Endothelial cell of umbilical vein (primary cell): ENCODE measurements at regions not wholly inside any gene's neighbourhood (a gene's known extent, or its start where the extent isn't known, plus 50 kb on each side); places are given as distances from the start of the nearest gene placed in this dataset.

ENCODE experiments used
- BruUV-seq: library from RNA; stranded (reverse); fragments of 400-500 nt; replicated peaks from 2 replicates; lab custom pipeline; 2021; lab: Mats Ljungman, UMichigan
- CTCF ChIA-PET: fragments of 300-600, 350-600 bp; sonication (Branson Sonifier 250); formaldehyde crosslinking; loops from one replicate; lab custom pipeline; 2021; ENCODE audit warnings: antibody characterized with exemption, inconsistent platforms; lab: Charles Lee
- POLR2A ChIA-PET: fragments of 300-600, 350-600 bp; sonication (Branson Sonifier 250); formaldehyde crosslinking; loops from one replicate; lab custom pipeline; 2021; ENCODE audit warnings: antibody characterized with exemption, inconsistent platforms; lab: Charles Lee
- DNase-seq: peaks from one replicate; pipeline ENCODE4 v3.0.0-alpha.2; 2011; ENCODE audit warnings: low read depth, low spot score
- FAIRE-seq: peaks from 2 replicates; lab custom pipeline; 2011; peaks lifted over from hg19 to GRCh38; lab: Jason Lieb, UNC
- H2AFZ ChIP-seq: 2 replicates; pipeline ENCODE4 v1.6.0; 2012; ENCODE audit warnings: low read depth, low read length, control low read depth, inconsistent platforms
- H3K27ac ChIP-seq: 2 replicates; pipeline ENCODE4 v1.5.1; 2011; ENCODE audit warnings: low read depth, mild to moderate bottlenecking, control low read depth, low read length, moderate library complexity; ENCODE audit not compliant: insufficient read depth
- H3K27me3 ChIP-seq, 2 experiments: 2 replicates each; pipeline versions ENCODE4 v1.6.0 to v1.6.1; 2011; ENCODE audit warnings: low read length in 2 of 2, mixed read lengths in 1 of 2; ENCODE audit not compliant: control insufficient read depth in 2 of 2, insufficient read depth in 2 of 2
- H3K36me3 ChIP-seq, 2 experiments: 2 replicates in 1 of 2; 3 replicates in 1 of 2; pipeline ENCODE4 v1.5.1; 2011; ENCODE audit warnings: low read length in 2 of 2, mild to moderate bottlenecking in 1 of 2, moderate library complexity in 1 of 2; ENCODE audit not compliant: control insufficient read depth in 2 of 2, insufficient read depth in 2 of 2; ENCODE audit errors: extremely low read depth in 1 of 2
- H3K4me1 ChIP-seq: 3 replicates; pipeline ENCODE4 v1.5.1; 2011; ENCODE audit warnings: mild to moderate bottlenecking, low read length; ENCODE audit not compliant: control insufficient read depth, insufficient read depth; ENCODE audit errors: extremely low read depth
- H3K4me2 ChIP-seq: 2 replicates; pipeline ENCODE4 v1.6.1; 2011; ENCODE audit warnings: low read length, control low read depth, mixed read lengths; ENCODE audit not compliant: insufficient read depth
- H3K4me3 ChIP-seq, 3 experiments: fragments of 200-600 bp in 1 of 3; sonication (generic), shearing (Covaris generic) in 1 of 3; replicated peaks in 1 of 3; 2 replicates each; pipeline ENCODE4 v1.5.1; 2011 to 2016; ENCODE audit warnings: control low read depth in 3 of 3, low read length in 3 of 3, mild to moderate bottlenecking in 2 of 3, inconsistent platforms in 1 of 3, low read depth in 1 of 3, moderate library complexity in 1 of 3; ENCODE audit not compliant: insufficient read depth in 1 of 3
- H3K79me2 ChIP-seq: 2 replicates; pipeline ENCODE4 v1.6.0; 2012; ENCODE audit warnings: low read length, inconsistent platforms; ENCODE audit not compliant: control insufficient read depth, insufficient read depth
- H3K9ac ChIP-seq: replicated peaks from 2 replicates; pipeline ENCODE3; 2011; ENCODE audit warnings: low read length, control low read depth; ENCODE audit not compliant: insufficient read depth; ENCODE audit errors: extremely low read depth
- H3K9me1 ChIP-seq: replicated peaks from 3 replicates; pipeline ENCODE4 v1.6.0; 2011; ENCODE audit warnings: mild to moderate bottlenecking, low read length; ENCODE audit not compliant: control insufficient read depth, insufficient read depth; ENCODE audit errors: extremely low read depth
- H3K9me3 ChIP-seq: replicated peaks from 2 replicates; pipeline ENCODE4 v1.5.1; 2012; ENCODE audit warnings: low read length, inconsistent platforms; ENCODE audit not compliant: control insufficient read depth, insufficient read depth
- H4K20me1 ChIP-seq: replicated peaks from 2 replicates; pipeline ENCODE3; 2011; ENCODE audit warnings: mild to moderate bottlenecking, low read length; ENCODE audit not compliant: control insufficient read depth, insufficient read depth; ENCODE audit errors: extremely low read depth
- CTCF ChIP-seq, 2 donors: IDR thresholded peaks; 1 replicate in 1 of 2; 2 replicates in 1 of 2; pipeline ENCODE4 v1.5.1; 2011; ENCODE audit warnings: low read length in 2 of 2, mild to moderate bottlenecking in 2 of 2, moderate library complexity in 2 of 2, control low read depth in 1 of 2, inconsistent platforms in 1 of 2, low read depth in 1 of 2; ENCODE audit not compliant: insufficient read depth in 1 of 2; ENCODE audit errors: extremely low read depth in 1 of 2
- EZH2 ChIP-seq: IDR thresholded peaks from 2 replicates; pipeline ENCODE4 v1.6.1; 2012; ENCODE audit warnings: borderline replicate concordance, low read depth, mild to moderate bottlenecking, moderate library complexity, low read length, inconsistent platforms; ENCODE audit not compliant: severe bottlenecking
- FOS ChIP-seq: IDR thresholded peaks from 2 replicates; pipeline ENCODE4 v1.6.1; 2011; ENCODE audit warnings: mild to moderate bottlenecking, low read length, moderate library complexity, borderline replicate concordance; ENCODE audit not compliant: insufficient read depth
- GATA2 ChIP-seq: IDR thresholded peaks from 2 replicates; pipeline ENCODE4 v1.7.0; 2011; ENCODE audit warnings: low read depth, mild to moderate bottlenecking, moderate library complexity, mixed read lengths, low read length; ENCODE audit not compliant: insufficient read length, insufficient read depth
- JUN ChIP-seq: IDR thresholded peaks from 2 replicates; pipeline ENCODE4 v1.6.1; 2011; ENCODE audit warnings: borderline replicate concordance, low read depth; ENCODE audit not compliant: insufficient read length, insufficient read depth
- MYC ChIP-seq: IDR thresholded peaks from one replicate; pipeline ENCODE4 v1.6.1; 2011; ENCODE audit warnings: mild to moderate bottlenecking, low read depth, low read length
- POLR2A ChIP-seq: IDR thresholded peaks from 2 replicates; pipeline ENCODE4 v1.6.1; 2012; ENCODE audit warnings: low read depth, mild to moderate bottlenecking, control low read depth, low read length
- POLR2AphosphoS5 ChIP-seq: IDR thresholded peaks from 2 replicates; pipeline ENCODE4 v1.6.1; 2012; ENCODE audit warnings: low read depth, mild to moderate bottlenecking, control low read depth, low read length, moderate library complexity; ENCODE audit not compliant: insufficient read depth
- dilution Hi-C: fragments of 300-500 bp; cut with MboI; formaldehyde crosslinking; loops from one replicate; pipeline ENCODE4 v1.15.0; 2019; ENCODE audit warnings: low sequenced_read_pairs; ENCODE audit not compliant: extremely low pct_ligation_motif_present
- intact Hi-C: fragments of 100-400 bp; cut with micrococcal nuclease; formaldehyde crosslinking; loops from one replicate; pipeline ENCODE4 v1.10.0; 2022
- TF ChIP-seq, protein P1 (sequence below): IDR thresholded peaks from 2 replicates; pipeline ENCODE4 v1.6.1; 2011; ENCODE audit not compliant: insufficient read depth, insufficient read length

- no TSS peak for BruUV-seq
- no peak overlapping the region for H2AFZ ChIP-seq
- no peaks in the 10 kb centered on the region for H3K9me3 ChIP-seq
- H4K20me1 ChIP-seq, result no peaks in the 10 kb centered on the region
- DNase-seq (no peak), FAIRE-seq (no peak)
- H3K4me3 ChIP-seq, result no peak overlapping the region
- POLR2A ChIA-PET, result no interaction called here
- intact Hi-C loops, result no loop called here
- CTCF ChIA-PET, result no interaction called here
- H3K4me1 ChIP-seq, result no peaks in the 10 kb centered on the region
- no peak overlapping the region for H3K4me2 ChIP-seq
- no peak for TF ChIP-seq GATA2
- no peak for TF ChIP-seq EZH2
- TF ChIP-seq, protein P1, sequence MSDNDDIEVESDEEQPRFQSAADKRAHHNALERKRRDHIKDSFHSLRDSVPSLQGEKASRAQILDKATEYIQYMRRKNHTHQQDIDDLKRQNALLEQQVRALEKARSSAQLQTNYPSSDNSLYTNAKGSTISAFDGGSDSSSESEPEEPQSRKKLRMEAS, result no peak
- TF ChIP-seq POLR2A, result no peak
- TF ChIP-seq JUN, result no peak
- no peak for TF ChIP-seq MYC
- no peak for TF ChIP-seq POLR2AphosphoS5
- TF ChIP-seq CTCF (IDR thresholded peaks at IDR 0.05; ENCODE audit: extremely low read depth in 1 of 2, insufficient read depth in 1 of 2, low read depth in 1 of 2, low read length in 2 of 2), result no peak
- TF ChIP-seq FOS, result no peak
- no peaks in the 10 kb centered on the region for H3K27me3 ChIP-seq
- no peaks in the 10 kb centered on the region for H3K79me2 ChIP-seq
- no peaks in the 10 kb centered on the region for H3K9me1 ChIP-seq
- no peak overlapping the region for H3K27ac ChIP-seq
- no peak overlapping the region for H3K9ac ChIP-seq
- no peaks in the 10 kb centered on the region for H3K36me3 ChIP-seq
- dilution Hi-C loops, result no loop called here
Observed at GRCh38 chr18:1578505-1578904, 673.8 kb downstream of the ADCYAP1 start.
